Osteocyte (in vitro differentiated cells): ENCODE measurements at regions not wholly inside any gene's neighbourhood (a gene's known extent, or its start where the extent isn't known, plus 50 kb on each side); places are given as distances from the start of the nearest gene placed in this dataset.

Source experiments
- DNase-seq: peaks from one replicate; pipeline ENCODE4 v3.0.0; 2021; ENCODE audit warnings: mixed read lengths; ENCODE audit not compliant: unreplicated experiment; ENCODE audit errors: extremely low spot score
- H3K27ac Mint-ChIP-seq: one replicate; pipeline ENCODE4 v1.8.0; 2021; ENCODE audit warnings: mild to moderate bottlenecking, mixed read lengths; ENCODE audit not compliant: unreplicated experiment
- H3K27me3 Mint-ChIP-seq: one replicate; pipeline ENCODE4 v1.8.0; 2021; ENCODE audit warnings: mixed read lengths; ENCODE audit not compliant: unreplicated experiment
- H3K36me3 Mint-ChIP-seq: one replicate; pipeline ENCODE4 v1.8.0; 2021; ENCODE audit warnings: mixed read lengths; ENCODE audit not compliant: unreplicated experiment
- H3K4me1 Mint-ChIP-seq: one replicate; pipeline ENCODE4 v1.8.0; 2021; ENCODE audit warnings: mixed read lengths; ENCODE audit not compliant: unreplicated experiment
- H3K4me3 Mint-ChIP-seq: one replicate; pipeline ENCODE4 v1.8.0; 2021; ENCODE audit warnings: mild to moderate bottlenecking, moderate library complexity, mixed read lengths; ENCODE audit not compliant: unreplicated experiment
- H3K9me3 Mint-ChIP-seq: one replicate; pipeline ENCODE4 v1.8.0; 2021; ENCODE audit warnings: mixed read lengths; ENCODE audit not compliant: unreplicated experiment
- TF ChIP-seq, protein P1 (sequence below): fragments of 200-600 bp; sonication (generic); IDR thresholded peaks from 2 replicates; pipeline ENCODE4 v1.5.0; 2021; ENCODE audit warnings: antibody characterized with exemption, mild to moderate bottlenecking, moderate library complexity

DNA sequence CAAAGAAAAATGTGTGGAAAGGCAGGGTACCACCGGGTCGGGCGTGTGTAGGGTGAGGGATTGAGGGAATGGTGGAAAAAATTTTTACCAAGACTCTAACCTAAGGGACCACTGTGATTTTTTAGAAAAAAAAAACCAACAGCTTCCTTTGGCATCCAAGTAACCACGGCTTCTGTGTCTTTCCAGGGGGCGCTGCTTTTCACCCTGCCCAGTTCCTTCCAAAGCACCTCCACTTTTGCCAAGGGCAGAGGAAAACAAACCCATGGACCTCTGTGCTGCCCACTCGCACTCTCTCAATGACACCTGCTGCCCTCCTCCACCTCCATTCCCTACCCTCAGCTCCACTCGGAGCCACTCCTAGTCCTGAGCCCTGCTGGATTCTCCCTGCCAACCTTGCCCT is 381.0 kb downstream of the ENC1 start:
- no peak overlapping the region for H3K4me3 Mint-ChIP-seq
- H3K36me3 Mint-ChIP-seq = no peaks in the 10 kb centered on the region
- no peaks in the 10 kb centered on the region for H3K9me3 Mint-ChIP-seq
- H3K27ac Mint-ChIP-seq = no peak overlapping the region
- peaks cover 53% of the 10 kb centered on the region for H3K4me1 Mint-ChIP-seq
- DNase-seq = no peak
- no peaks in the 10 kb centered on the region for H3K27me3 Mint-ChIP-seq
- TF ChIP-seq, protein P1, sequence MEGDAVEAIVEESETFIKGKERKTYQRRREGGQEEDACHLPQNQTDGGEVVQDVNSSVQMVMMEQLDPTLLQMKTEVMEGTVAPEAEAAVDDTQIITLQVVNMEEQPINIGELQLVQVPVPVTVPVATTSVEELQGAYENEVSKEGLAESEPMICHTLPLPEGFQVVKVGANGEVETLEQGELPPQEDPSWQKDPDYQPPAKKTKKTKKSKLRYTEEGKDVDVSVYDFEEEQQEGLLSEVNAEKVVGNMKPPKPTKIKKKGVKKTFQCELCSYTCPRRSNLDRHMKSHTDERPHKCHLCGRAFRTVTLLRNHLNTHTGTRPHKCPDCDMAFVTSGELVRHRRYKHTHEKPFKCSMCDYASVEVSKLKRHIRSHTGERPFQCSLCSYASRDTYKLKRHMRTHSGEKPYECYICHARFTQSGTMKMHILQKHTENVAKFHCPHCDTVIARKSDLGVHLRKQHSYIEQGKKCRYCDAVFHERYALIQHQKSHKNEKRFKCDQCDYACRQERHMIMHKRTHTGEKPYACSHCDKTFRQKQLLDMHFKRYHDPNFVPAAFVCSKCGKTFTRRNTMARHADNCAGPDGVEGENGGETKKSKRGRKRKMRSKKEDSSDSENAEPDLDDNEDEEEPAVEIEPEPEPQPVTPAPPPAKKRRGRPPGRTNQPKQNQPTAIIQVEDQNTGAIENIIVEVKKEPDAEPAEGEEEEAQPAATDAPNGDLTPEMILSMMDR = no peak

DNA sequence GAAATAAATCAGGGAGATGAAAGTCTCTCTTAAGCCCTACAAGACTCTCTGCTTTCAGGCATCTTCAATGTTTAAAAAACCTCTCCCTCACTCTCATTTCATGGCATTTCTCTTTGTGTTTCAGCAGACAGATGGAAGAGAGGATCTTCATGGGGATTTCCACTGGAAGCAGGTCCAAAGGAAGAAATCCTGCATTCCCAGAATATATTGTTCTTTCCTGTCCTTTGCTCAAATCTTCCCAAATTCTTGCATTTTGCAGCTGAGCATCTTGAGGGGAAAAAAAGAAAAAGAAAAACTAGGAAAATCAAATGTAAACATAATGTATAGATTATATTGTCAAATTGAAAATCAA is 382.2 kb downstream of the ENC1 start:
- no peak for DNase-seq
- Mint-ChIP-seq H3K36me3 (no peaks in the 10 kb centered on the region), H3K4me3 (no peak overlapping the region), H3K27ac (no peak overlapping the region), H3K27me3 (no peaks in the 10 kb centered on the region), H3K9me3 (no peaks in the 10 kb centered on the region), H3K4me1 (peaks cover 53% of the 10 kb centered on the region)
- TF ChIP-seq, protein P1 = no peak

DNA sequence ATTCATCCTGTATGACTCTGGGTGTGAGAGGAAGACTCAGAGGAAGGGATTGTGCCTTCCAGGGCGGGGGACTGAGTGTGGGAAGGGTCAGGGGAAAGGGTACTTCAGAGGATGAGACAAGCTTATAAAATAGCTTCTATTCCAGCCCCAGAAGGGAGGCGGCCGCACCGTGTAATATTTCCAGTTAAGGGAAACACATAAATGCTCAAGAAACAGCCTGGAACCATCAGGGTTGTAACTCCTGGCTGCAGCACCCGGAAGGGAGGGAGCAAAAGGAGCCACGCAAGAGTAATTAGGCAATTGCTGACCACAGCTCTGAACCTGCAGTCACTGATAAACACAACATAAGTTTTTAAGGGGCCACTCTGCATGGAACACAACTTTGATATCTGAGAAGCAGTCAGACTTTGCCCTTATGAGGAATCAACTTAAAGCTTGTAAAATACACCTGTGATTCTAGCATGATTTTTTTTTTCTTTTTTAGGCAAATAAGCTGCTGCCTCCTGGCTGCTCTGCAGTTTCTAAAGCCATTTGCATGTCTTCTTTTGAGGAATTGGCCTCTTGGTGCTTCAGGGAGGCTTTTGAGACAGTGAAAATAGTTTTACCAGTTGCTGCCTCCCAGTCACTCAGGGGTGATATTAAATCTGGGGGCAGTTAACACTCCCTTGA is 382.7 kb downstream of the ENC1 start:
- H3K27me3 Mint-ChIP-seq = no peaks in the 10 kb centered on the region
- no peak overlapping the region for H3K27ac Mint-ChIP-seq
- H3K9me3 Mint-ChIP-seq = no peaks in the 10 kb centered on the region
- no peak for DNase-seq
- H3K4me1 Mint-ChIP-seq = peaks cover 48% of the 10 kb centered on the region
- TF ChIP-seq, protein P1 = no peak
- H3K4me3 Mint-ChIP-seq = no peak overlapping the region
- no peaks in the 10 kb centered on the region for H3K36me3 Mint-ChIP-seq

DNA sequence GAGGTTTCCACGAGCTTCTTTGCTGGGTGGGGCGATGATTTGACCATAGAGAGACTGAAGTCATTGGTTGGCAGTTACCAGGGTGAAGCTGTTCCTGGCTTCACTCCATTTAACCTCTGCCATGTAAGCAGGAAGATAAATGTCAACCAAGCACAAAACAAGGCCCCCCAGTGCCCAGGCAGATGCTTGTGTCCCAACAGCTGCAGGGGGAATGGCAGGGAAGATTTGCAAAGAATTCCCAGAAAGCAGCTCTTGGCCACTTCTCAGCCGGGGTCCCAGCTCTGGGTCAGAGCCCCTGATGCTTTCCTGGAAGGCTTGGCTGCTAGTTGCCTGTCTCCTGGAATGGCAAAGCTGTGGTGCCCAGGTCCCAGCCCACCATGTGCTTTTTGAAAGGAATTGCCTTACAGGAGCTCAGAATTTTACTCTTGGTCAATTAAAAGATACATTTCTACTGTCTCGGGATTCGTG is 383.4 kb downstream of the ENC1 start:
- no peak for DNase-seq
- Mint-ChIP-seq H3K9me3 (no peaks in the 10 kb centered on the region), H3K4me1 (peaks cover 43% of the 10 kb centered on the region), H3K4me3 (no peak overlapping the region), H3K27ac (no peak overlapping the region), H3K36me3 (no peaks in the 10 kb centered on the region), H3K27me3 (no peaks in the 10 kb centered on the region)
- TF ChIP-seq, protein P1 = no peak

DNA sequence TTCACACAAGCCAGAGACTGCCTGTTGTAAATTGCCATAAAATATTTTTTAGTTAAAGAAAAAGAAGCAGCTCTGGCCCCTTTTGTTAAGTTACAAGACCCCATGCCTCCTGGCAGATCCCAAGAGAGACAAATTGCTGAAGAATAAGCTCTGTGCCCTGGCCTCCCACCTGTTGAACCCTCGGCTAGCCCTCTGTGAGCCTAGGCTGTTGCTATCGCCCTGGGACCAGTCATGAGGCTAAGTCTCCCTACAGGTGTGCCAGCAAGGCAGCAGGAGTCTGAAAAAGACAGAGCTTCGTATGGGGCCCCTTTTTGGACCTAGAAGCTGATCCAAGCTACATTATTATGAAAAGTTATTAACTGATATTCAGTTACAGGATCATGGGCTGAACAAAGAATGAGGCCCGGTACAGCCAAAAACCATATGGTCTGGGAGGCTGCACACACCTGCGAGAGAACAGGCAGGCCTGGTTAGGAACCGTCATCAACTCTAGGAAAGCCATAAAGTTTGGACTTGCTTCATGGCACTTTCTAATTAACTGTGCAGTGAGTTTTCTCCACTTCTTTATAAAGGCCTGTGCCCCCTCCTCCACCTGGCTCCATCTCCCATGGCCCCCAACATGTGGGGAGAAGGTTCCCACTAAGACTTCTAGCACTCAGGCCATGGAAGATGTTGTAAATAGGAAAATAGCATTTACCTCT is 384.7 kb downstream of the ENC1 start:
- TF ChIP-seq, protein P1 = no peak
- no peaks in the 10 kb centered on the region for H3K36me3 Mint-ChIP-seq
- DNase-seq = no peak
- H3K9me3 Mint-ChIP-seq = no peaks in the 10 kb centered on the region
- H3K4me3 Mint-ChIP-seq = no peak overlapping the region
- peaks cover 37% of the 10 kb centered on the region for H3K4me1 Mint-ChIP-seq
- H3K27me3 Mint-ChIP-seq = no peaks in the 10 kb centered on the region
- no peak overlapping the region for H3K27ac Mint-ChIP-seq
